ENCODE measurements at regions not wholly inside any gene's neighbourhood (a gene's known extent, or its start where the extent isn't known, plus 50 kb on each side); places are given as distances from the start of the nearest gene placed in this dataset.

GRCh38 chr1:200343874-200344273 is 66.0 kb downstream of the ZNF281 start:
- FAIRE-seq, result no peak
- CTCF ChIA-PET (ENCODE audit: partially characterized antibody), result interaction anchor here (1.3 to 2.8 kb wide), 3 partner anchors 15 to 36 kb away, joined by 3 to 13 read pairs (median 5); no protein-coding TSS in a partner anchor
- TF ChIP-seq TEAD4 (IDR thresholded peaks at IDR 0.05; ENCODE audit: low read depth, low read length), result no peak
- TF ChIP-seq SRF (IDR thresholded peaks at IDR 0.05; ENCODE audit: low read depth, low read length), result no peak
- no peak for TF ChIP-seq TAF1 (IDR thresholded peaks at IDR 0.05; ENCODE audit: low read depth, low read length)
- no peak for TF ChIP-seq USF2 (IDR thresholded peaks at IDR 0.05; ENCODE audit: low read length)
- TF ChIP-seq E2F6 (IDR thresholded peaks at IDR 0.05), result no peak
- TF ChIP-seq POU5F1 (IDR thresholded peaks at IDR 0.05; ENCODE audit: low read depth, low read length), result no peak
- no peak for TF ChIP-seq ZNF274 (IDR thresholded peaks at IDR 0.05; ENCODE audit: borderline replicate concordance, extremely low read depth, low read length)
- TF ChIP-seq KDM4A (IDR thresholded peaks at IDR 0.05; ENCODE audit: low read depth, low read length, severe bottlenecking), result no peak
- no peak for TF ChIP-seq TBP (IDR thresholded peaks at IDR 0.05; ENCODE audit: low read depth, low read length)

More at GRCh38 chr1:200343874-200344273, 66.0 kb downstream of the ZNF281 start:
- Histone ChIP-seq H3K4ac (replicated peaks; ENCODE audit: insufficient read length, low read depth, low read length) (no peak overlapping the region), H3K27ac (ENCODE audit: low read depth, low read length) (no peak overlapping the region), H3K79me1 (ENCODE audit: low read depth, low read length) (no peaks in the 10 kb centered on the region), H4K5ac (ENCODE audit: insufficient read length, low read depth, low read length) (no peak overlapping the region), H2AK5ac (ENCODE audit: low read depth, low read length) (no peak overlapping the region), H3K56ac (replicated peaks; ENCODE audit: insufficient read length, low read depth, low read length) (no peak overlapping the region), H3K79me2 (ENCODE audit: control insufficient read depth in 1 of 2, insufficient read depth in 2 of 2, low read length in 2 of 2) (no peaks in the 10 kb centered on the region), H3K14ac (ENCODE audit: insufficient read length) (no peak overlapping the region), H4K8ac (ENCODE audit: extremely low read depth, insufficient read depth, low read length) (no peak overlapping the region), H4K20me1 (replicated peaks in 1 of 2; ENCODE audit: control insufficient read depth in 1 of 2, insufficient read depth in 2 of 2, low read length in 2 of 2) (no peaks in the 10 kb centered on the region), H3K4me3 (ENCODE audit: extremely low read depth in 1 of 4, insufficient read depth in 2 of 4, low read depth in 3 of 4, low read length in 4 of 4) (no peak overlapping the region), H2BK5ac (ENCODE audit: low read depth, low read length) (no peak overlapping the region), H3K18ac (ENCODE audit: extremely low read depth, low read length) (no peak overlapping the region), H2BK20ac (ENCODE audit: low read length) (no peak overlapping the region), H3K23me2 (ENCODE audit: low read depth, low read length) (no peaks in the 10 kb centered on the region), H2AFZ (ENCODE audit: low read length) (no peak overlapping the region), H2BK15ac (ENCODE audit: low read length) (no peak overlapping the region), H4K91ac (replicated peaks; ENCODE audit: insufficient read length, low read length) (no peak overlapping the region), H3K23ac (ENCODE audit: insufficient read length) (no peak overlapping the region), H3K4me1 (replicated peaks in 1 of 4; ENCODE audit: control insufficient read depth in 3 of 4, insufficient read depth in 4 of 4, low read length in 3 of 4) (peaks cover 0 to 4% (median 3%) of the 10 kb centered on the region in 4 experiments; a peak in 2 of 7 replicates), H2BK120ac (replicated peaks; ENCODE audit: low read depth, low read length) (no peak overlapping the region), H2BK12ac (ENCODE audit: low read depth, low read length) (no peak overlapping the region), H3K9me3 (ENCODE audit: insufficient read depth in 2 of 2, low read depth in 1 of 2, low read length in 1 of 2) (no peaks in the 10 kb centered on the region), H3K4me2 (ENCODE audit: insufficient read depth in 1 of 2, low read depth in 2 of 2, low read length in 2 of 2) (no peak overlapping the region), H3K9ac (replicated peaks in 1 of 4; ENCODE audit: extremely low read depth in 1 of 4, low read depth in 3 of 4, low read length in 3 of 4) (no peak overlapping the region), H3K27me3 (replicated peaks in 1 of 4; ENCODE audit: control insufficient read depth in 3 of 4, extremely low read depth in 1 of 4, insufficient read depth in 3 of 4, low read length in 3 of 4) (no peaks in the 10 kb centered on the region), H3K36me3 (ENCODE audit: control insufficient read depth in 2 of 4, insufficient read depth in 4 of 4, low read length in 3 of 4) (no peaks in the 10 kb centered on the region)
- DNase-seq (ENCODE audit: low read depth in 1 of 2, low spot score in 2 of 2), result no peak
- POLR2A ChIA-PET (ENCODE audit: partially characterized antibody), result interaction anchor here (0.8 to 2.0 kb wide), 4 partner anchors 10 to 119 kb away, joined by 3 to 6 read pairs (median 4); no protein-coding TSS in a partner anchor
- 70% methylated on average over 2 of the region's 2 CpGs; no CpG with 5 or more reads in 1 of the 2 experiments for WGBS, 2 experiments (ENCODE audit: extremely low coverage in 1 of 2, insufficient coverage in 1 of 2, insufficient read length in 1 of 2, insufficient replicate concordance in 2 of 2, low coverage in 1 of 2, low lambda C conversion rate in 2 of 2, missing lambda C conversion rate in 1 of 2)

All from H1 (cell line).